ENCODE measurements at regions not wholly inside any gene's neighbourhood (a gene's known extent, or its start where the extent isn't known, plus 50 kb on each side); places are given as distances from the start of the nearest gene placed in this dataset.

- ChIA-PET CTCF (no interaction called here), POLR2A (no interaction called here)
- no peaks in the 10 kb centered on the region for H3K79me2 ChIP-seq (ENCODE audit: control insufficient read depth, insufficient read depth, low read length)
- H2AFZ ChIP-seq (ENCODE audit: low read depth, low read length) = no peak overlapping the region
- intact Hi-C loops (cut with micrococcal nuclease) (no loop called here), dilution Hi-C loops (cut with MboI; ENCODE audit: extremely low pct_ligation_motif_present, low sequenced_read_pairs) (no loop called here)
- no peak overlapping the region for H3K27ac ChIP-seq (ENCODE audit: insufficient read depth, low read depth, low read length)
- BruUV-seq (replicated peaks) = no TSS peak
- no peak overlapping the region for H3K4me2 ChIP-seq (ENCODE audit: insufficient read depth, low read length)
- no peaks in the 10 kb centered on the region for H3K27me3 ChIP-seq (ENCODE audit: control insufficient read depth in 2 of 2, insufficient read depth in 2 of 2, low read length in 2 of 2)
- no peak for DNase-seq (ENCODE audit: low read depth, low spot score)
- no peaks in the 10 kb centered on the region for H3K36me3 ChIP-seq (ENCODE audit: control insufficient read depth in 2 of 2, extremely low read depth in 1 of 2, insufficient read depth in 2 of 2, low read length in 2 of 2)
- H4K20me1 ChIP-seq (replicated peaks; ENCODE audit: control insufficient read depth, extremely low read depth, insufficient read depth, low read length) = no peaks in the 10 kb centered on the region
- FAIRE-seq = no peak
- no peak for TF ChIP-seq EZH2 (IDR thresholded peaks at IDR 0.05; ENCODE audit: borderline replicate concordance, low read depth, low read length, severe bottlenecking)
- no peak for TF ChIP-seq JUN (IDR thresholded peaks at IDR 0.05; ENCODE audit: borderline replicate concordance, insufficient read depth, insufficient read length, low read depth)
- no peak for TF ChIP-seq GATA2 (IDR thresholded peaks at IDR 0.05; ENCODE audit: insufficient read depth, insufficient read length, low read depth, low read length)
- no peak for TF ChIP-seq FOS (IDR thresholded peaks at IDR 0.05; ENCODE audit: borderline replicate concordance, insufficient read depth, low read length)
- no peak for TF ChIP-seq CTCF (IDR thresholded peaks at IDR 0.05; ENCODE audit: extremely low read depth in 1 of 2, insufficient read depth in 1 of 2, low read depth in 1 of 2, low read length in 2 of 2)
- no peak for TF ChIP-seq POLR2A (IDR thresholded peaks at IDR 0.05; ENCODE audit: low read depth, low read length)
- TF ChIP-seq MYC (IDR thresholded peaks at IDR 0.05; ENCODE audit: low read depth, low read length) = no peak
- no peak for TF ChIP-seq MAX (IDR thresholded peaks at IDR 0.05; ENCODE audit: insufficient read depth, insufficient read length)
- TF ChIP-seq POLR2AphosphoS5 (IDR thresholded peaks at IDR 0.05; ENCODE audit: insufficient read depth, low read depth, low read length) = no peak
- H3K9ac ChIP-seq (replicated peaks; ENCODE audit: extremely low read depth, insufficient read depth, low read length) = no peak overlapping the region
- no peaks in the 10 kb centered on the region for H3K4me1 ChIP-seq (ENCODE audit: control insufficient read depth, extremely low read depth, insufficient read depth, low read length)
- no peaks in the 10 kb centered on the region for H3K9me1 ChIP-seq (replicated peaks; ENCODE audit: control insufficient read depth, extremely low read depth, insufficient read depth, low read length)
- no peaks in the 10 kb centered on the region for H3K9me3 ChIP-seq (replicated peaks; ENCODE audit: control insufficient read depth, insufficient read depth, low read length)
- no peak overlapping the region for H3K4me3 ChIP-seq (replicated peaks in 1 of 3; ENCODE audit: insufficient read depth in 1 of 3, low read depth in 1 of 3, low read length in 3 of 3)
Observed at GRCh38 chrX:125436855-125437254, 117.2 kb downstream of the TEX13C start.
